ENCODE measurements at regions not wholly inside any gene's neighbourhood (a gene's known extent, or its start where the extent isn't known, plus 50 kb on each side); places are given as distances from the start of the nearest gene placed in this dataset.
A peak's percentile ranks its signal among the peaks of the same experiment; 100 is the strongest.

- no peak for TF ChIP-seq CTCF (IDR thresholded peaks at IDR 0.05; ENCODE audit: control insufficient read depth, insufficient read depth, low read depth, low read length, missing control alignments)
- no peak for DNase-seq (ENCODE audit: low read depth)
- H3K4me3 ChIP-seq (ENCODE audit: control insufficient read depth, low read depth, low read length): peak overlapping the region; percentile 91
Measured at GRCh38 chr7:149714081-149714909, 59.1 kb downstream of the ZNF467 start.

GRCh38 chr7:149713731-149714068 lies 59.7 kb downstream of the ZNF467 start:
- DNase-seq (ENCODE audit: low read depth): no peak
- H3K4me3 ChIP-seq (ENCODE audit: control insufficient read depth, low read depth, low read length): no peak overlapping the region; the same call in 1 of the 2 replicates

GRCh38 chr7:149713061-149713730 lies 60.2 kb downstream of the ZNF467 start:
- H3K4me3 ChIP-seq (ENCODE audit: control insufficient read depth, low read depth, low read length): no peak overlapping the region
- DNase-seq (ENCODE audit: low read depth): no peak
- no peak for TF ChIP-seq CTCF (IDR thresholded peaks at IDR 0.05; ENCODE audit: control insufficient read depth, insufficient read depth, low read depth, low read length, missing control alignments)

More at GRCh38 chr7:149713731-149714068, 59.7 kb downstream of the ZNF467 start:
- no peak for TF ChIP-seq CTCF (IDR thresholded peaks at IDR 0.05; ENCODE audit: control insufficient read depth, insufficient read depth, low read depth, low read length, missing control alignments)

GRCh38 chr7:149708026-149708425 lies 65.4 kb downstream of the ZNF467 start:
- no peak for DNase-seq (ENCODE audit: low read depth)
- no peak overlapping the region for H3K4me3 ChIP-seq (ENCODE audit: control insufficient read depth, low read depth, low read length)
- TF ChIP-seq CTCF (IDR thresholded peaks at IDR 0.05; ENCODE audit: control insufficient read depth, insufficient read depth, low read depth, low read length, missing control alignments): no peak

GRCh38 chr7:149707448-149707886 lies 65.9 kb downstream of the ZNF467 start:
- no peak overlapping the region for H3K4me3 ChIP-seq (ENCODE audit: control insufficient read depth, low read depth, low read length)
- TF ChIP-seq CTCF (IDR thresholded peaks at IDR 0.05; ENCODE audit: control insufficient read depth, insufficient read depth, low read depth, low read length, missing control alignments): no peak
- no peak for DNase-seq (ENCODE audit: low read depth)

- DNase-seq (ENCODE audit: low read depth): no peak
- TF ChIP-seq CTCF (IDR thresholded peaks at IDR 0.05; ENCODE audit: control insufficient read depth, insufficient read depth, low read depth, low read length, missing control alignments): no peak
- no peak overlapping the region for H3K4me3 ChIP-seq (ENCODE audit: control insufficient read depth, low read depth, low read length)
Measured at GRCh38 chr7:149706398-149706797, 67.0 kb downstream of the ZNF467 start.

Measured in AG09309 (cell line).